GM23338 (cell line): ENCODE measurements at regions not wholly inside any gene's neighbourhood (a gene's known extent, or its start where the extent isn't known, plus 50 kb on each side); places are given as distances from the start of the nearest gene placed in this dataset.

Experiments used
- CTCF ChIP-seq, 2 experiments: fragments of 200-600 bp in 1 of 2; sonication (generic) in 1 of 2; conservative IDR thresholded peaks; 2 replicates each; pipeline versions ENCODE4 v1.5.1 to v1.6.1; 2016 to 2017; ENCODE audit warnings: antibody characterized with exemption in 2 of 2, low read depth in 2 of 2, mild to moderate bottlenecking in 2 of 2, moderate library complexity in 1 of 2
- EZH2 ChIP-seq: fragments of 200-600 bp; sonication (generic); IDR thresholded peaks from one replicate; pipeline ENCODE4 v1.8.0; 2017; ENCODE audit warnings: antibody characterized with exemption, mild to moderate bottlenecking, low read depth; ENCODE audit not compliant: unreplicated experiment
- EZH2phosphoT487 ChIP-seq: fragments of 200-600 bp; sonication (generic); IDR thresholded peaks from one replicate; pipeline ENCODE4 v1.8.1; 2018; ENCODE audit warnings: antibody characterized with exemption; ENCODE audit not compliant: unreplicated experiment
- POLR2AphosphoS5 ChIP-seq: IDR thresholded peaks from 2 replicates; pipeline ENCODE4 v1.6.1; 2016; ENCODE audit warnings: antibody characterized with exemption, low read depth
- REST ChIP-seq: IDR thresholded peaks from one replicate; pipeline ENCODE4 v1.6.1; 2018; ENCODE audit warnings: antibody characterized with exemption; ENCODE audit not compliant: unreplicated experiment

DNA sequence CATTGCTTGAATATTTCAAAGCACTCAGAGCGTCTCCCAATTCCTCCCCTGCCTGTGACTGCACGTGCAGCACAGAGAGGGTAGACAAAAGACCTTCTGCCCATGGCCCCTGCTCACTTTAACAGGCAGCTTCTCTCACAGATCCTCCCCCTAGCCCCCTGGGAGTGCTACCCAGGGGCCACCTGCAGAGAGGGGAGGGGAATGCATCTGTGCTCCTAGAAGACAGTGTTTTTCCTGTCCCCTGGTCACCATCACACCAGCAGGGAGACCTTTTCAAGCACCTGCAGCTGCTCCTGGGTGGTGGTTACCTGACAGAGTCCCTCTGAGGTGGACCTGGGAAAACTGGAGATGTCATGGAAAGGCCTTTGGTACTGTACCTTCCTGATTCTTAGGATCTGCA is 56.7 kb upstream of the PRR23C start:
- TF ChIP-seq EZH2 (no peak), CTCF (conservative IDR thresholded peaks at IDR 0.05; ENCODE audit: low read depth in 2 of 2) (no peak), EZH2phosphoT487 (no peak), REST (no peak), POLR2AphosphoS5 (no peak)
